ENCODE measurements at regions not wholly inside any gene's neighbourhood (a gene's known extent, or its start where the extent isn't known, plus 50 kb on each side); places are given as distances from the start of the nearest gene placed in this dataset.

DNA sequence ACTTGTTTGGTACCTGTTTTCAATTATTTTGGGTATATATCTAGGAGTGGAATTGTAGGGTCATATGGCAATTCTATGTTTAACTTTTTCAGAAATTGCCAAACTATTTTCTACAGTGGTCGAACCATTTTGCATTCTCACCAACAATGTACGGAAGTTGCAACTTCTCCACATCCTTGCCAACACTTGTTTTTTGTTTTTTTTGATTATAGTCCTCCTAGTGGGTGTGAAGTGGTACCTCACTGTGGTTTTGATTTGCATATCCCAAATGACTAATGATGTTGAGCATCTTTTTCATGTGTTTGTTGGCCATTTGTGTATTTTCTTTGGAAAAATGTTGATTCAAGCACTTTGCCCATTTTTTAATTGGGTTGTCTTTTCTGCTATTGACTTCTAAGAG, 122.1 kb downstream of the RPS24 start:
- Histone ChIP-seq H3K9me3 (replicated peaks in 1 of 2; ENCODE audit: control insufficient read depth in 2 of 2, insufficient read depth in 1 of 2, low read depth in 1 of 2, low read length in 2 of 2) (no peaks in the 10 kb centered on the region), H3K4ac (ENCODE audit: low read length) (no peak overlapping the region), H3K9ac (ENCODE audit: low read depth, low read length, poor library complexity) (no peak overlapping the region), H3K18ac (ENCODE audit: low read length) (no peak overlapping the region), H3K79me1 (ENCODE audit: low read depth, low read length) (no peaks in the 10 kb centered on the region), H4K8ac (ENCODE audit: low read depth, low read length) (no peak overlapping the region), H2BK12ac (ENCODE audit: low read length) (no peak overlapping the region), H4K91ac (ENCODE audit: low read depth, low read length, poor library complexity) (no peak overlapping the region), H2BK120ac (ENCODE audit: low read depth, low read length) (no peak overlapping the region), H3K36me3 (replicated peaks in 1 of 2; ENCODE audit: control insufficient read depth in 2 of 2, insufficient read depth in 2 of 2, low read length in 2 of 2) (no peaks in the 10 kb centered on the region), H3K23ac (ENCODE audit: low read depth, low read length, poor library complexity) (no peak overlapping the region), H3K4me2 (ENCODE audit: insufficient read depth, low read length, poor library complexity, severe bottlenecking) (no peak overlapping the region), H3K4me1 (ENCODE audit: control insufficient read depth in 2 of 2, insufficient read depth in 1 of 2, low read depth in 1 of 2, low read length in 2 of 2) (no peaks in the 10 kb centered on the region), H3K27ac (replicated peaks; ENCODE audit: low read length) (no peak overlapping the region), H3K4me3 (ENCODE audit: low read length in 2 of 2) (no peak overlapping the region), H2AFZ (ENCODE audit: low read length) (no peak overlapping the region), H3K14ac (ENCODE audit: low read length) (no peak overlapping the region), H2BK5ac (ENCODE audit: low read length) (no peak overlapping the region), H3K27me3 (ENCODE audit: control insufficient read depth in 3 of 3, insufficient read depth in 3 of 3, low read depth in 1 of 3, low read length in 3 of 3) (peaks cover 0 to 8% (median 0%) of the 10 kb centered on the region in 3 experiments), H2BK15ac (ENCODE audit: low read length) (no peak overlapping the region), H2AK5ac (ENCODE audit: low read depth, low read length) (no peak overlapping the region)
- no peak for DNase-seq (ENCODE audit: low spot score)
- no CpG with 5 or more reads among the region's 2 CpGs for WGBS, 2 donors (ENCODE audit: extremely low coverage in 2 of 2, insufficient read length in 2 of 2, insufficient replicate concordance in 1 of 2)

DNA sequence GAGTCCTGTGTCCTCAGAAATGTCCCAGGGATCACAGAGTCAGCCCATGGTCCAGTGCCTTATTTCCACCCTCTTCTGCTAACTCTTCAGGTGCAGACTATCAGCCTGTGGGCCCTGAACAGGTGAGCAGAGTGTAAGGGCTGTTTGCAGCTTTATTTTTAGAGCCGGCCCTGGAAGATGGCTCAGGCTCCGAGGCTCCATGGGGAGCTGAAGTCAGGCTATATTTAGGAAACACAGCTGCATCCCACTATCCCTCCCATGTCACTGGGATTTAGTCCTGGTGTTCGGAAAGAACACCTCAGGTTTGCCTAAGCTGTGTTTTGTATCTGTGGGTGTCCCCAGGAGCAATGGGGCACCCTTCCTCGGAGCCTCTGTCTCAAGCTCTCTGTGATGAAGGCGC, 126.9 kb downstream of the RPS24 start:
- H3K9ac ChIP-seq (ENCODE audit: low read depth, low read length, poor library complexity) = no peak overlapping the region
- H3K23ac ChIP-seq (ENCODE audit: low read depth, low read length, poor library complexity) = no peak overlapping the region

DNA sequence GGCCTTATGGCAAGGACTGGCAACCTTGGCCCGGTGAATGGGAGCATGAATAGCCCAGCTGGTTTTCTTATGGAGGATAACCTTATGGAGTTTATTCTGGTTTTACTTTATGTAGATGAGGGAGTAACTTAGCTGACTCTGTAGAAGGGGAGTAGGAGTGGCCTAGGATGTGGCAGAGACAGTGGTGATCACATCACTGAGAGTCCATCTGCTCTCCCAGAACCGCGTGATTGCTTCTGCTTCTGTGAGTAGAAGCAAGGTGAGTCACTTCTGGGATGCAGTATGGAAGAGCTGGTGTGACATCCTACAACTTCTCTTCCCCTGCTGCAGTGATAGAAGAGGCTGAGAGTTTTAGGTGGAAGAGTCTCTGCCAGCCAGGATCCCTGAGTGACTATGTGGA, 129.2 kb downstream of the RPS24 start:
- H2AK5ac ChIP-seq (ENCODE audit: low read depth, low read length) = no peak overlapping the region
- H3K18ac ChIP-seq (ENCODE audit: low read length) = no peak overlapping the region
- no peak overlapping the region for H3K23ac ChIP-seq (ENCODE audit: low read depth, low read length, poor library complexity)
- no peak overlapping the region for H3K4me2 ChIP-seq (ENCODE audit: insufficient read depth, low read length, poor library complexity, severe bottlenecking)
- H3K27me3 ChIP-seq (ENCODE audit: control insufficient read depth in 3 of 3, insufficient read depth in 3 of 3, low read depth in 1 of 3, low read length in 3 of 3) = peaks cover 0 to 4% (median 0%) of the 10 kb centered on the region in 3 experiments
- no peak overlapping the region for H3K4ac ChIP-seq (ENCODE audit: low read length)
- H3K14ac ChIP-seq (ENCODE audit: low read length) = no peak overlapping the region
- H3K9me3 ChIP-seq (replicated peaks in 1 of 2; ENCODE audit: control insufficient read depth in 2 of 2, insufficient read depth in 1 of 2, low read depth in 1 of 2, low read length in 2 of 2) = no peaks in the 10 kb centered on the region
- no peak overlapping the region for H2BK120ac ChIP-seq (ENCODE audit: low read depth, low read length)
- H4K8ac ChIP-seq (ENCODE audit: low read depth, low read length) = no peak overlapping the region
- no peak for DNase-seq (ENCODE audit: low spot score)
- no peak overlapping the region for H2BK5ac ChIP-seq (ENCODE audit: low read length)
- H3K4me3 ChIP-seq (ENCODE audit: low read length in 2 of 2) = no peak overlapping the region
- H3K27ac ChIP-seq (replicated peaks; ENCODE audit: low read length) = no peak overlapping the region
- no peaks in the 10 kb centered on the region for H3K36me3 ChIP-seq (replicated peaks in 1 of 2; ENCODE audit: control insufficient read depth in 2 of 2, insufficient read depth in 2 of 2, low read length in 2 of 2)
- H2BK12ac ChIP-seq (ENCODE audit: low read length) = no peak overlapping the region
- no CpG with 5 or more reads among the region's 3 CpGs for WGBS, 2 donors (ENCODE audit: extremely low coverage in 2 of 2, insufficient read length in 2 of 2, insufficient replicate concordance in 1 of 2)
- H3K79me1 ChIP-seq (ENCODE audit: low read depth, low read length) = no peaks in the 10 kb centered on the region
- H3K9ac ChIP-seq (ENCODE audit: low read depth, low read length, poor library complexity) = no peak overlapping the region
- H2BK15ac ChIP-seq (ENCODE audit: low read length) = no peak overlapping the region
- H4K91ac ChIP-seq (ENCODE audit: low read depth, low read length, poor library complexity) = no peak overlapping the region
- H2AFZ ChIP-seq (ENCODE audit: low read length) = no peak overlapping the region
- no peaks in the 10 kb centered on the region for H3K4me1 ChIP-seq (ENCODE audit: control insufficient read depth in 2 of 2, insufficient read depth in 1 of 2, low read depth in 1 of 2, low read length in 2 of 2)

More for the DNA sequence above, 126.9 kb downstream of the RPS24 start:
- no peak overlapping the region for H2BK5ac ChIP-seq (ENCODE audit: low read length)
- H3K79me1 ChIP-seq (ENCODE audit: low read depth, low read length) = no peaks in the 10 kb centered on the region
- H3K14ac ChIP-seq (ENCODE audit: low read length) = no peak overlapping the region
- no peak overlapping the region for H2BK15ac ChIP-seq (ENCODE audit: low read length)
- no peak overlapping the region for H3K18ac ChIP-seq (ENCODE audit: low read length)
- H2AFZ ChIP-seq (ENCODE audit: low read length) = no peak overlapping the region
- no peak overlapping the region for H4K8ac ChIP-seq (ENCODE audit: low read depth, low read length)
- no peak overlapping the region for H2AK5ac ChIP-seq (ENCODE audit: low read depth, low read length)
- no peak overlapping the region for H3K4ac ChIP-seq (ENCODE audit: low read length)
- H3K4me2 ChIP-seq (ENCODE audit: insufficient read depth, low read length, poor library complexity, severe bottlenecking) = no peak overlapping the region
- H2BK12ac ChIP-seq (ENCODE audit: low read length) = no peak overlapping the region
- H3K4me1 ChIP-seq (ENCODE audit: control insufficient read depth in 2 of 2, insufficient read depth in 1 of 2, low read depth in 1 of 2, low read length in 2 of 2) = no peaks in the 10 kb centered on the region
- no peaks in the 10 kb centered on the region for H3K9me3 ChIP-seq (replicated peaks in 1 of 2; ENCODE audit: control insufficient read depth in 2 of 2, insufficient read depth in 1 of 2, low read depth in 1 of 2, low read length in 2 of 2)
- H3K4me3 ChIP-seq (ENCODE audit: low read length in 2 of 2) = no peak overlapping the region
- no peak overlapping the region for H4K91ac ChIP-seq (ENCODE audit: low read depth, low read length, poor library complexity)
- no CpG with 5 or more reads among the region's 5 CpGs for WGBS, 2 donors (ENCODE audit: extremely low coverage in 2 of 2, insufficient read length in 2 of 2, insufficient replicate concordance in 1 of 2)
- H2BK120ac ChIP-seq (ENCODE audit: low read depth, low read length) = no peak overlapping the region
- H3K27me3 ChIP-seq (ENCODE audit: control insufficient read depth in 3 of 3, insufficient read depth in 3 of 3, low read depth in 1 of 3, low read length in 3 of 3) = peaks cover 0 to 4% (median 0%) of the 10 kb centered on the region in 3 experiments
- no peak for DNase-seq (ENCODE audit: low spot score)
- no peak overlapping the region for H3K27ac ChIP-seq (replicated peaks; ENCODE audit: low read length)
- no peaks in the 10 kb centered on the region for H3K36me3 ChIP-seq (replicated peaks in 1 of 2; ENCODE audit: control insufficient read depth in 2 of 2, insufficient read depth in 2 of 2, low read length in 2 of 2)

DNA sequence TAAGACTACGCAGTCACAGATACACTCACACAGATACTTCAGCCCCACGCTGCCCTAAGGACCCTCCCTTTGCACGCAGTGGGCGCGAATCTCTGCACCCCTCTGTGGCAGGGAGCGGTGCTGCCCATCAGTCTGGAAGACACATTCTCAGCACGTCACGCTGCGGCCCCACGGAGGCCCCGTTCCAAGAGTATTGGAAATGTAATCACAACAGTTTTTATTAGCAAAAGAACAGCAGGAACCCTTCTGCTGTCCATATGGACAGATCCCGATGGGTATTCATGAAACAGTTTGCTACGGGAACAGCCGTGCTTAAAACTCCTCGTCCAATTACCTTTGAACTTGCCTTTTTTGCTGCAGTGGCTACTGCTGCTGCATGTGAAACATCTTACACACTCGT, 131.0 kb downstream of the RPS24 start:
- H3K4ac ChIP-seq (ENCODE audit: low read length) = no peak overlapping the region
- no peak overlapping the region for H4K91ac ChIP-seq (ENCODE audit: low read depth, low read length, poor library complexity)
- no peak overlapping the region for H2AK5ac ChIP-seq (ENCODE audit: low read depth, low read length)
- no peak overlapping the region for H4K8ac ChIP-seq (ENCODE audit: low read depth, low read length)
- no peak for DNase-seq (ENCODE audit: low spot score)
- no peak overlapping the region for H3K4me2 ChIP-seq (ENCODE audit: insufficient read depth, low read length, poor library complexity, severe bottlenecking)
- no peak overlapping the region for H3K23ac ChIP-seq (ENCODE audit: low read depth, low read length, poor library complexity)
- no peak overlapping the region for H2BK12ac ChIP-seq (ENCODE audit: low read length)
- no peak overlapping the region for H3K4me3 ChIP-seq (ENCODE audit: low read length in 2 of 2)
- H3K36me3 ChIP-seq (replicated peaks in 1 of 2; ENCODE audit: control insufficient read depth in 2 of 2, insufficient read depth in 2 of 2, low read length in 2 of 2) = no peaks in the 10 kb centered on the region
- H2BK15ac ChIP-seq (ENCODE audit: low read length) = no peak overlapping the region
- no CpG with 5 or more reads among the region's 16 CpGs for WGBS, 2 donors (ENCODE audit: extremely low coverage in 2 of 2, insufficient read length in 2 of 2, insufficient replicate concordance in 1 of 2)
- peak overlapping the region; percentile 60 for H3K9ac ChIP-seq (ENCODE audit: low read depth, low read length, poor library complexity)
- no peaks in the 10 kb centered on the region for H3K9me3 ChIP-seq (replicated peaks in 1 of 2; ENCODE audit: control insufficient read depth in 2 of 2, insufficient read depth in 1 of 2, low read depth in 1 of 2, low read length in 2 of 2)
- no peaks in the 10 kb centered on the region for H3K79me1 ChIP-seq (ENCODE audit: low read depth, low read length)
- peak overlapping the region; percentile 36 for H3K18ac ChIP-seq (ENCODE audit: low read length)
- no peaks in the 10 kb centered on the region for H3K4me1 ChIP-seq (ENCODE audit: control insufficient read depth in 2 of 2, insufficient read depth in 1 of 2, low read depth in 1 of 2, low read length in 2 of 2)
- no peak overlapping the region for H2BK5ac ChIP-seq (ENCODE audit: low read length)
- no peak overlapping the region for H2AFZ ChIP-seq (ENCODE audit: low read length)
- no peaks in the 10 kb centered on the region for H3K27me3 ChIP-seq (ENCODE audit: control insufficient read depth in 3 of 3, insufficient read depth in 3 of 3, low read depth in 1 of 3, low read length in 3 of 3)
- no peak overlapping the region for H3K14ac ChIP-seq (ENCODE audit: low read length)
- H3K27ac ChIP-seq (replicated peaks; ENCODE audit: low read length) = no peak overlapping the region
- no peak overlapping the region for H2BK120ac ChIP-seq (ENCODE audit: low read depth, low read length)

Measured in neuronal stem cell (in vitro differentiated cells).